Transverse colon (tissue), 4 donors: ENCODE measurements at regions not wholly inside any gene's neighbourhood (a gene's known extent, or its start where the extent isn't known, plus 50 kb on each side); places are given as distances from the start of the nearest gene placed in this dataset.
"Not testable (repeated sequence)": the region's sequence is repeated elsewhere in the genome, so short reads cannot be mapped to it uniquely, and the experiment has no call there.

ENCODE experiments used
- CTCF ChIP-seq, 5 experiments: fragments of 200-600 bp in 3 of 5; fragments of 450-650 bp in 2 of 5; sonication (generic) in 3 of 5; IDR thresholded peaks; 1 replicate in 2 of 5; 2 replicates in 3 of 5; pipeline ENCODE4 v1.5.1; 2016 to 2017; ENCODE audit warnings: antibody characterized with exemption in 5 of 5, inconsistent platforms in 3 of 5, mild to moderate bottlenecking in 2 of 5, moderate library complexity in 1 of 5
- POLR2A ChIP-seq: fragments of 450-650 bp; IDR thresholded peaks from one replicate; pipeline ENCODE4 v1.6.1; 2016; ENCODE audit warnings: antibody characterized with exemption, mild to moderate bottlenecking, moderate library complexity
- POLR2AphosphoS5 ChIP-seq, 3 donors: sonication (generic); formaldehyde crosslinking; IDR thresholded peaks; one replicate each; pipeline ENCODE4 v1.6.1; 2016; ENCODE audit warnings: antibody characterized with exemption in 3 of 3

- TF ChIP-seq POLR2AphosphoS5 (IDR thresholded peaks at IDR 0.05); CTCF (IDR thresholded peaks at IDR 0.05); POLR2A: not testable (repeated sequence)
These were observed 637.6 kb downstream of the UQCRFS1 start for GRCh38 chr19:28575312-28575711.
